CD4-positive, alpha-beta T cell treated with Interleukin-1 beta for 1 hour (primary cell): ENCODE measurements at regions not wholly inside any gene's neighbourhood (a gene's known extent, or its start where the extent isn't known, plus 50 kb on each side); places are given as distances from the start of the nearest gene placed in this dataset.

Source experiments
- DNase-seq, 2 donors: peaks; one replicate each; pipeline ENCODE4 v3.0.0-alpha.2; 2020 to 2022

GRCh38 chr1:47709019-47709871 lies 271.4 kb downstream of the FOXD2 start:
- peak in 1 of 2 donors; percentile 6 for DNase-seq

DNA sequence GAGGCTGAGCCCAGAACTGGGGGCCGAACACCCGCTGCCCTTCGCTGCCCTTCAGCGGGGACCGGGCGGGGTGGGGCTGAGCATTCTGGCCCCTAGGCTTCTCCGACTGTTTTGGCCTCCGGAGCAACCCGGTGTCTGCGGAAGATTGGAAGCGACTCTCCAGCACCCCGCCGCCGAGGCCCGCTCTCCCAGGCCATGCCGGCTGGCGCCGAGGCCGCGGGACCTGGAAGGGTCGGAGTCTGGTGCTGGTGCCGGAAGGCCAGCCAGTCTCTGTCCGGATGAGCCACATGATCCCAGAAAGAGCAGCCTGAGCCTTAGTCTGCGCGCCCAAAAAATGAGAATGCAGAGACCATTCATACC lies 272.0 kb downstream of the FOXD2 start:
- DNase-seq: no peak

DNA sequence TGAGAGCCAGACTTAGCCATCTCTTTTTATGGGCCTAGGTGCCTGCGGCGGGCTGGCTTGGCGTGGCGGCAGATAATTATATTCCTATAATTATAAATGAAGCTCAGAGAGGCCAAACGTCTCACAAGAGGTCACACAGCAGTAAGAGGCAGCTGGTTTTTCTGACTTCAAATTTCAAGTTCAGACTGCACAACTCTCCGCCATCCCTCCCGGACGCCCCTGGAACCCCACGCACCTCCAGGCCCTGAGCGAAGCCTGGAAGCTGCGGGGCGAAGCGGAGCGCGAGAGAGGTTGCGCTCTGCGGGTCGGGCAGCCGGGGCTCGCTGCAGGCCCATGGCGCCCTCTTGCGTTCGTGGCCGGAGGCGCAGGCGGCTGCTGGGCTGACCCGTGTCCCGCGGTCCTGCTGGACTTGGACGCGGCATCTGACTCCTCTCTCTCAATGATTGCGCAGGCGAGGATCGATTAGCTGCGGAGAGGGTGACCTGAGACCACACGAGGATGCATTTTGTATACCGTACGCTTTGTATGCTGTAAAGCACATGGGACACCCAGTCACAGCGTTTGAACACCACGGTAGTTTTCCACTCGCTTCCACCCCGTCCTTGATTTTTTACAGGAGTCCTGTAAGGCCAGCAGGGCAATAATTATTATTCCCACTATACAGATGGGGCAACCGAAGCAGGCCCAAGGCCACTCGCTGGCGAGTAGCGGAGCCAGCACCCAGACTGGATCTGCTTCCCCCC lies 272.7 kb downstream of the FOXD2 start:
- DNase-seq: peak; percentile 50 to 62
